ENCODE measurements at regions not wholly inside any gene's neighbourhood (a gene's known extent, or its start where the extent isn't known, plus 50 kb on each side); places are given as distances from the start of the nearest gene placed in this dataset.

- ChIA-PET CTCF (no interaction called here), POLR2A (no interaction called here)
- DNase-seq (ENCODE audit: low read depth, low spot score) = no peak
- no peak for TF ChIP-seq CTCF (IDR thresholded peaks at IDR 0.05; ENCODE audit: insufficient read depth, low read length, missing control alignments)
- no peak overlapping the region for H3K4me3 ChIP-seq (ENCODE audit: low read depth, low read length)
Observed at GRCh38 chr20:43323592-43323991, 133.9 kb upstream of the PTPRT start.

GRCh38 chr20:43322851-43323250 lies 133.1 kb upstream of the PTPRT start:
- ChIA-PET CTCF (no interaction called here), POLR2A (no interaction called here)
- DNase-seq (ENCODE audit: low read depth, low spot score) = no peak
- no peak overlapping the region for H3K4me3 ChIP-seq (ENCODE audit: low read depth, low read length)
- no peak for TF ChIP-seq CTCF (IDR thresholded peaks at IDR 0.05; ENCODE audit: insufficient read depth, low read length, missing control alignments)

- no peak for TF ChIP-seq CTCF (IDR thresholded peaks at IDR 0.05; ENCODE audit: insufficient read depth, low read length, missing control alignments)
- POLR2A ChIA-PET = no interaction called here
- CTCF ChIA-PET = no interaction called here
- DNase-seq (ENCODE audit: low read depth, low spot score) = no peak
- H3K4me3 ChIP-seq (ENCODE audit: low read depth, low read length) = no peak overlapping the region
Observed at GRCh38 chr20:43320536-43320935, 130.8 kb upstream of the PTPRT start.

GRCh38 chr20:43318755-43319297 lies 129.1 kb upstream of the PTPRT start:
- POLR2A ChIA-PET = no interaction called here
- DNase-seq (ENCODE audit: low read depth, low spot score) = no peak
- no peak overlapping the region for H3K4me3 ChIP-seq (ENCODE audit: low read depth, low read length)
- CTCF ChIA-PET = no interaction called here
- TF ChIP-seq CTCF (IDR thresholded peaks at IDR 0.05; ENCODE audit: insufficient read depth, low read length, missing control alignments) = no peak

- TF ChIP-seq CTCF (IDR thresholded peaks at IDR 0.05; ENCODE audit: insufficient read depth, low read length, missing control alignments) = no peak
- DNase-seq (ENCODE audit: low read depth, low spot score) = no peak
- CTCF ChIA-PET = no interaction called here
- POLR2A ChIA-PET = no interaction called here
- no peak overlapping the region for H3K4me3 ChIP-seq (ENCODE audit: low read depth, low read length)
Observed at GRCh38 chr20:43316271-43316670, 126.6 kb upstream of the PTPRT start.

- ChIA-PET CTCF (no interaction called here), POLR2A (no interaction called here)
- TF ChIP-seq CTCF (IDR thresholded peaks at IDR 0.05; ENCODE audit: insufficient read depth, low read length, missing control alignments) = no peak
- DNase-seq (ENCODE audit: low read depth, low spot score) = no peak
- H3K4me3 ChIP-seq (ENCODE audit: low read depth, low read length) = no peak overlapping the region
Observed at GRCh38 chr20:43309266-43309665, 119.6 kb upstream of the PTPRT start.
